Stromal cell of bone marrow (primary cell): ENCODE measurements at regions not wholly inside any gene's neighbourhood (a gene's known extent, or its start where the extent isn't known, plus 50 kb on each side); places are given as distances from the start of the nearest gene placed in this dataset.
"Not testable (repeated sequence)": the region's sequence is repeated elsewhere in the genome, so short reads cannot be mapped to it uniquely, and the experiment has no call there.

Experiments used
- DNase-seq: peaks from one replicate; pipeline ENCODE4 v3.0.0-alpha.2; 2012; ENCODE audit warnings: low read depth

DNA sequence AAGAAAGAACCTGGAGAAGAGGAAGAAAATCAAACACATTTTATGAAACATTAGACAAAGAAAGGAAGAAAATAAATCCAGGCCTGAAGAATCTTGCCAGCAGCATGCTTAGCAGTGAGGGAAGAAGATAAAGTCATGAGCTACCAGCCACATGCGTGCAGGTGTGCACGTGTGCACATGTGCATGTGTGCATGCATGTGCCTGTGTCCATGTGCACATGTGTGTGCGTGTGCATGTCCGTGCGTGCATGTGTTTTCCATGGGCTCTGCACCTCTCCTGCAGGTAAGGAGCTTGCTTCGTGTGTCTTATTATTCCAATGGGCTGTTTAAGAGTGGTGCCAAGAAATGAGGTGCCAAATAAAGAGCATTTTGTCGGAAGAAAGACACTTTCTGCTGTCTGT lies 322.2 kb downstream of the FGFR2 start:
- DNase-seq, result no peak

DNA sequence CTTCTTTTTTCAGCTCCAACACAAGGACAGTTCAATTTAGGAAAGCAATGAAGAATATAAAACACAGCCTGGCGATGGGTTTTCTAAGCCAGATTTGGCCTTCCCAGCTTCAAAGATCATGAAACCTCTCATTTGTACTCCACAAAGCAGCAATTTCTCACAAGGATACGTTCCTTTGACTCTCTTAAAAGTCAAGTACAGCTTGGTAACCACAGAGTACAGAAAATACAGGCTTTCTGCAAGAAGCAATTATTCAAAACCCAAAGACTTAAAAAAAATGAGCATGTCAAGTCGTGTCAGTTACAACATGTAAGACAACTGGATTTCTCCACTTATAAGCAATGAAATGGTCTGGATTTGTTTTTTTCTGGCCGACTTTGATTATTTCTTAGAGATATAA lies 321.4 kb downstream of the FGFR2 start:
- DNase-seq, result no peak

DNA sequence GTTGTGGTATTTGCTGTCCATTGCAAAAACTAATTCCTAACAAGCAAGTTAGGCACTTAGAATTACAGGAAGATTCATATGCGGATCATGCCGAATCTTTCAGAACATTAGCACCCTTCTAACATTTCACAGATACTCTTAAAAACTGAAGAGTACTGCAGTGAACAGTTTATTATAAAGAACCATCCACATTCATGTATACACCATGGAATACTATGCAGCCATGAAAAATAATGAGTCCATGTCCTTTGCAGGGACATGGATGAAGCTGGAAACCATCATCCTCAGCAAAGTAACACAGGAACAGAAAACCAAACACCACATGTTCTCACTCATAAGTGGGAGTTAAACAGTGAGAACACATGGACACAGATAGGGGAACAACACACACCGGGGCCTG lies 319.9 kb downstream of the FGFR2 start:
- not testable (repeated sequence) for DNase-seq

DNA sequence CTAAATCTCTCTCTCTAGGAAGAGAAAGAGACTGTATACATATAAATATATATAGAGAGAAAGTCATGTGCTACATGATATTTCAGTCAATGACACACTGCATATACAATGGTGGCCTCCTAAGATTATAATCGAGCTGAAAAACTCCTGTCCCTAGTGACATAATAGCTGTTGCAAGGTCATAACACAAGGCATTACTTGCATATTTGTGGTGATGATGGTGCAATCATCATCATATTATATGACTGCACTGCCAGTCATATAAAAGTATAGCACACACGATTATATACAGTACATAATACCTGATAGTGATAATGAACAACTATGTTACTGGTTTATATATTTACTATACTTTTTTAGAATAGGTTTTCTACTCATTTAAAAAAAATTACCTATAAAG lies 316.7 kb downstream of the FGFR2 start:
- DNase-seq, result peak; percentile 6

DNA sequence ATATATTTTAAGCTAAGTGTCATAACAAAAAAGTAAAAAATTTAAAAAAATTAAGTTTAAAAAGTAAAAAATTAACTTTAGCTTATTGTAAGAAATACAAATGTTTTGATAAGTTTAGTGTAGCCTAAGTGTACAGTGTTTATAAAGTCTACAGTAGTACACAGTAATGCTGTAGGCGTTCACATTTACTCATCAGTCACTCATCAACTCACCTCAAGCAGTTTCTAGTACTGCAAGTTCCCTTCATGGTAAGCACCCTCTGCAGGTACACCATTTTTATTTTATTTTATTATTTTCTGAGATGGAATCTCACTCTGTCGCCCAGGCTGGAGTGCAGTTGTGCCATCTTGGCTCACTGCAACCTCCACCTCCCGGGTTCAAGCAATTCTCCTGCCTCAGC lies 316.0 kb downstream of the FGFR2 start:
- DNase-seq, result no peak

DNA sequence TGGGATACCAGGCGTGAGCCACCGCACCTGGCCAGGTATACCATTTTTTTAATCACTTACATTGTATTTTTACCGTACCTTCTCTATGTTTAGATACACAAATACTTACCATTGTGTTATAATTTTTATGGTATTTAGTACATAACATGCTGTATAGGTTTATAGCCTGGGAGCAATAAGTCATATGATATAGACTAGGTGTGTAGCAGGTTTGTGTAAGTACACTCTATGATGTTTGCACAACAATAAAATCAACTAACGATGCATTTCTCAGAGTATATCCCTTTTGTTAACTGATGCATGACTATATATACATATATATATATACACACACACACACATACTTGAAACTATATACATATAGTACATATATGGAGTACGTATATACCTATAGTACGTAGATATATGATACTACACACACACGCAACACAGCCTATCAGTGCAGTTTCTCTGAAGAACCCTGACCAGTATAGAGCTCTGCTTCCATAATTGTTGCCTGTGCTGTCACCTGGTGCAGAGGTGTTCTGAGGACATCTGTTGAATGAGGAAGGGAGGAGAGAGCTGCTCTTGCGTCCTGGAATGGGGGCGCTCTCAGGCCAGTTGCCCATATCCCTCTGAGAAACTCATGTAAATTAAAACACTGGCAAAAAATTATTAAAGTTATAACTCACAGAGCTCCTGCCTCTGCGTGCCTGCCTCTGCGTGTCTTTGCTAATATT lies 315.3 kb downstream of the FGFR2 start:
- DNase-seq, result no peak

DNA sequence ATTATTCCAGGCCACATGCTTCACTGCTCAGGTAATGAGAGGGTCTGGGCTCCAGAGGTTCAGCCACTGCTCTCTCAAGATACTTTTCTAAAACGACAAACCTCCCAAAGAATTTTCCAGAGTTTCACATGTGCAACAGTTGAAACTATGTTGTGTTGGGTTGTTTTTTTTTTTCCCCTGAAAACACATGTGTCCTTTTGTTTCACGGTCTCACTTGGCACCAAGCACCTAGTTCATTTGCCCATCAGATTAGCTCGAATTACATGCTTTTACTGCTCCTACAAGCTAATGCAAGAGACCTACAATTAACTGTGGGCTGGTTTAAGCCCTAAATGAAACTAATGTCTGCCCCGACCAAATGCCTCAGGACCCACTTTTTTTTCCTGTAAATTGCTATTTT lies 313.3 kb downstream of the FGFR2 start:
- DNase-seq, result no peak

DNA sequence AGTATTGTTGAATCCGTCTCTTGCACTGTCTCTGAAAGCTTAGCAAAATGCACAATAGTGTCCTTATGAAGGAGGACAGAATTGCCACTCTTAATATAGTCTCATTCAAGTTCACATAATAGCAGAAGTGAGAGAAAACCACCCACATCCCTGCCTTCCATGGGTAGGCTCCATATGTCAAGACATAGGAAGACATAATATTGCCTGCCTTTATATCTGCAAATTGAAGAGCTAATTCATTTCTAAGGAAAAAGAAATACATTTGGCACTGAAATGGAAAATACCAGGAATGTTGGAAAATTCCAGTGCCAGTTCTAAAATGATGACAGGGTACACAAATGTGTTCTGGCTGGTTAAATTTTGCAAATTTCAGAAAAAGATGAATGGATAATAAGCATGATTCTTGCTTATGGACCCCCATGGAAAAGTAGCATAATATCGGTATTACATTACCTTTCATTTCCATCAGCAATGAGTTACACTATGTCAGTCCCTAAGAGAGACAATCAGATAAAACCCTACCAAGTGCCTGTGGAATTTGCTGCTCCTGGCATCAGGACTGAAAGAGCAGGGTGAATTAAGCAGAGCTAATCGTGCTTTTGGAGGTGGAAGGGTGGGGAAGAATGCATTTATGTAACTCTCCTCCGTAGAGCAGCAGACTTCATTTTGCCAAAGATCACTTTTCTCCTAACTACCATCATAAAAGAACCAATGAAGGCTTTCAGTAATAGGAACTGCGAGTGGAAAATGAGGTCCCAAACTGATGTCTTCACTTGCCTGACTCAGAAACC lies 312.6 kb downstream of the FGFR2 start:
- DNase-seq, result no peak

DNA sequence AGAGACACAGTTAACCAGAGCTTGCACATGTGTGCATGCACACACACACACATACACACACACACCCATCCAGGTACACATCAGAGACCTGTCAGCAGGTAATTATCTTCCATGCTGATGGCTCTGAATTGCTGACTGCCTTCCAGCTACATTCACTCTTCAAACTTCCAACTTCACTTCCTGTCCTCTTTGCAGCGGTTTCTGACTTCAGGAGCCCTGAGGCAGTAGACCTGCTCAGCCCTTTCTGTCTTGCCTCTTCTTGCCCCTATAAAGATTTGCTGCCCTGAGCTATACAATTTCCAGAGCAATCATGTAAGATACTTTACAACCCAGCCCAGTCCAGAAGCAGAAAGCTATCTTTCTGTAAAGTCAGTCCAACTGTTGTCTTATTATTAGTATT lies 310.2 kb downstream of the FGFR2 start:
- DNase-seq, result no peak

DNA sequence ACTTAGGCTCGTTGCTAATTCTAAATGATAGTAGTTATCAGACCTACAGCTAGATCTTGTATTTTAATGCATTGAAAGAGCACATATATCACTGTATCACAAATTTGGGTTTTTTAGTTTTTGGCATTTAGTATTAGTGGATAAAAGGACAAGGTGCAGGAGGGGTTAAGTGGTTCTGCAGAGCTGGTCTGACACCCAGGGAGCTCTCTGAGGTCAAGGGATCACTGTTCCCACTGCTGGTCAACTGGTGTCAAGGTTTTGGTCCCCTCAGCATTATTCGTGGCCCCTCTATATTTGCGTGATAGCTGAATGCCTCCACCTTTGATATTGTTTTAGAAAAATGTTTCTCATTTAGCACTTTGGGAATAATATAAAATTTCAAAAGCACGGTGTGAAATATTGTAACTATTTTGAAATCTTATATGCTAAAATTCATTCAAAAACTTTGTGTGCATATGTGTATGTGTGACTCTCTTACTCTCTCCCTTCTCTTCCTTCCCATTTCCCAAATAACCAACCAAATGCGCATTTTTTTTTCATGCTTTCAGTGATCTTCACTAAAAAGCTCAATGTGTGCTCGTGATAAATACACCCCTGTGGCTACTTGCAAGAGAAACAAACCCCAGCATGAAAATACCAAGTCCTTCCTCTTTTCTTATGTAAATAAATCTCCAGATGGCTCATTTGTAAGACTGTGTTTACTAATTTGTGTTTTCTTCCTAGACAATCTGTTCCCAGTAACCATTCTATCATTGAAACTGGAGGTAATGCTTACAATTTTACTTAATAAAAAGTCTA lies 309.2 kb downstream of the FGFR2 start:
- no peak for DNase-seq

DNA sequence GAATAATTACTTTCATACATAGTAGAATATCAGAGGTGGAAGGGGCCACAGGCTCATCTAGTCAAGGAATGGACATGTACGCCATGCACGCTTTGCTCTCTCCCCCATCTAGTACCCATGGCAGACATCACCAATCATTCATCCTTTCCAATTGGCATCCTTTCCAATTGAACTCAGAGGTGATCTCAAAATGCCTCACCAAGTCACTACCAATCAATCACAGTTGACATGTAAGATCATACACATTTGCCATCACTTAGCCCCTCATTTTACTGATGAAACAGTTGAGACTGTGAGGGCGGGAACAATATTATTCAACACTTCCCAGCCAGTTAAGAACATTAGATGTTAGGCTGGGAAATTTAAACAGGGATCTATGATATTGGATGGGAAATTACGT lies 308.4 kb downstream of the FGFR2 start:
- DNase-seq, result no peak

DNA sequence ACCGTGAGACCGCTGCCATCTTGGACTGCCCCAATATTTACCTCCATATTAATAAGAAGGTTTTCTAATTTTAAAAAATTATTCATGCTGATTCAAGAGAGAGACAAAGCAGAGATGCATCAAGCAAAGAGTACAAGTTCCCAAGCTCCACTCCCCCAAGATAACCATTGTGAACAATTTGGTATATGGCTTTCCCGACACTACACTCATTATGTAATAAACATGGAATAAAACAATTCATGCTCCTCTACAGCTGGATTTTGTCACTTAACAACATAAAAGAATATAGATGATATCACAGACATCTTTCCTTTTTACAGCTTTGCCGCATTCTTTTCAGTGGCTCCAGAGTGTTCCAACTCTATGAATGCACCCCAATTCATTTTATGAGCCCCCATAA lies 307.6 kb downstream of the FGFR2 start:
- DNase-seq, result no peak

DNA sequence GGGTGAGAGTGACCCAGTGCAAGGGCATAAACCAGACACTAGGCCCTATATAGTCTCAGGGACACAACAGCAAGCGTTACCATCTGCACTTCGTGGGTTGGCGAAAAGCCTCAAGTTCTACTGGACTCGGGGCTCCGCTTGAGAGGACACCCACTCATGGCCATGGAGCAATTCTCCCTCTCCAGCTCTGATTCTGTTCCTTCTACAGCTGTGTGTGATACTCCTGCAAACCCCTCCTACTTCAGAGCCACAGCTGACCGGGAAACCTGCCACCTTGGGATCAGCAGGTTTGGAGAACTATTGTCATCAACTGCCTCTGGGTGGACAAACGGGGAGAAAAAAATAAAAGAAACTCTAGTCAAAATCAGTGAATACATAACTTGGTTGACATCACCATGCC lies 306.9 kb downstream of the FGFR2 start:
- DNase-seq, result no peak

DNA sequence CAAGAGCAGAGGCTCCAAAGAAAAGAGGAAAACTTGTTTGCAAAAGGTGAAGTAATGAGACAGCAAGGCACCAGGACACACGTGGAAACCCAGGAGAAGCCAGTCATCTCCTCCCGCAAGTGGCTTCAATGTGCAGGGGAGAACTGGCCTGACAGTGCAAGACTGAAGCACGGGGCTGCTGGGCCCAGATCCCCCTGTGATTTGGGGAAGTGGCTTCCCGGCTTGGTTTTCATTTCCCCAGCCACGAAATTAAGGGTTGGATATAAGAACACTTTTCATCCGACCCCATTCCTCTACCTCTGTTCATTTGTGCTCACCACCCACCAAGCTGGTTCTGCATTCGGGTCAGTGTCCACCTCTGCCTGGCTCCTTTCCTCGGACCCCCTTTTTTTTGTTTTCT lies 306.4 kb downstream of the FGFR2 start:
- DNase-seq, result no peak

DNA sequence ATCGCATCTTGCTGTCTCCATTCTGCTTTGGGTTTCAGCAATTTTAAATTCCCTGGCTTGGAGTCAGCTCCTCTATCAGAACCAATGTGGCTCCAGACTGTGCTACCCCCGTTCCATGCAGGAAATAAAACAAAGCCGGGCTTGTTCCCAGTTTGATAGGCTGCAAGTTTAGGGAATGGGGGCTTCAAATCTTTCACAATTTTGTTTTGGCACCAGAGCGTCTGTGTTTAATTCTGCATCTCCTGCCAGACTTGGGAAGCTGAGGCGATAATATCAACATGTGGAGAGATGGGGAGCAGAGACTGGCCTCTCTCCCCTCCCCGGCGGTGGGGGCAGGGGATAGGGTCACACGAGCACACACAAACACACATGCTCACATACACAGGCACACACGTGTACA lies 305.9 kb downstream of the FGFR2 start:
- no peak for DNase-seq

DNA sequence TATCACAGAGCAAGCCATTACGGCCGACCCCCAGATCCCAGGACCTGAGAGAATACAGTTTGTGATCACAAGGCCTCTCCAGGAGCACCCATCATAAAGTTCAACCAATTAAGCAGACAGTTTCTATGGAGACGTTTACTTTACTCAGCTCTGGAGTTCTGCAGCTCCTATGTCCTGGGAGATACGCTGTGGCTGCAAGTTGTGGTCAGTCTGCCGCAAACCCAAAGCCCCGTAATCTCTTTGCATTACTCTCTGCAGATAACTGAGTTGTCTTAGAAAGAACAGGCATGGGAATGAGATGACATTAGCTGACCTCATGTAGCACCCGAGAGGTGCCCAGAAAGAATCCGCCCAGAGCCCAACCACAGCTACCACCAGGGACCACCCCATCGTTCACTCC lies 305.1 kb downstream of the FGFR2 start:
- DNase-seq, result no peak

DNA sequence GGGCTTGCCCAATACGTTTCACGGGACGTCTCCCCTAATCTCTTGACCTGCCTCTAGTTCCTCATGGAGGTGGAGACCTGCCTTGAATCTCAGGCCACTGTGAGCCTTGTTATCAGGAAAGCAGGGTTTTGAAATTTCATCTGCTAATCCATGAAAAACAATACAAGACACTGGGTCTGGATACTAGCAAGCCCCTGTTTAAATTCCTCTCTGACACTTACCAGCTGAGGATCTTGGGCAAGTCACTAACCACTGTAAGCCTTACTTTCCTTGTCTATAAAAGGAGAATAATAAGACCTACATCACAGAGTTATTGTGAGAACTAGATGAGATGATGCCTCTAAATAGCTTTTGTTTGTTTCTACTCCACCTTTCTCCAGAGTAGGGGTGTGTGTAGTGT lies 303.6 kb downstream of the FGFR2 start:
- no peak for DNase-seq

DNA sequence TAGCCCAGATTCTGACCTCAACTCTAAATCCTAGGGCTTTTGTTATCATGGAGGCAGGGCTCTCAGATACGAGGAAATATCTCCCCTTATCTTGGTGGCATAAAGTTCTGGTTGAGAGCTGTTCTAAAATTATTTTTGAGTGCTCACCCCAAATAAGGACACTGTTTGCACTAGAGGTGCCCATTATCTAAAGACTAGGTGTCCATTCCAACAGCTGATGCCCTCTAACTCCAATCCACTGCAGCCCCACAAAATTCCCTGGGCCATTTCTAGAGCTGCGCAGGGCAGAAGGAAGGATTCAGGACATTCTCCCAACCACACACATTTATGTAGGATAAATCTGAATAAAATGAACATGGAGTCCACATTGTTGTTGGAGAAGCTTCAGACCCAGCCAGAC lies 301.9 kb downstream of the FGFR2 start:
- DNase-seq, result no peak

DNA sequence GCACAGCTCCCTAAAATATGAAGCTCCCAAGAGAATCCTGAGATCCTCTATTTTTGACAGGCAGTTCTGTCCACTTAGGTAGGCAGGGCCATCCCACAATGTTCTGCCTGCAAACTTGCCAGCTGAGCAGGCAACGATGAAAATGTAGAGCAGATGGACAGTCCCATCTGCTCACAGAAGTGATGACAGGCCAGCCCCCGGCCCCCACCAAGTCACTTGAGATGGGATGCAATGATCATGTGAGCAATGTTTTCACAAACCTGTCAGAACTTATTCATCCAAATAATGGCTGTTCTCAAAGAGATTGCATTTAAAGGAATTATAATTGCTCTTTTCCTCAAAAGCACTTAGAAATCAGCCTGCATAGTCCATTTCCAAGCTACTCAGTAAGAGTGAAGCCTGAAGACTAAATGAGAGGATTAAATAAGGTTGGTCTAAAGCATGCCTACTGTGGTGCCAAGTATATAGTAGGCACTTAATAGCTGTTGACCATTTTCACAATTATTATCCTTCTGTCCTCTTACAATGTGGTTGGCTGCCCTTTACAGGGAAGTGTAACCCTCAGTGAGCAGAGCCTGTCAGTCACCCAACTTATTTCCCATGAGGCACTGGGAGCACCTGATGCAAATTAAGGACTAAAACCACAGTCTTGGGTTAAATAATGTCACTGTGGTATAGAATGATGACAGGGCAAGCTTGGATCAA lies 301.2 kb downstream of the FGFR2 start:
- no peak for DNase-seq

DNA sequence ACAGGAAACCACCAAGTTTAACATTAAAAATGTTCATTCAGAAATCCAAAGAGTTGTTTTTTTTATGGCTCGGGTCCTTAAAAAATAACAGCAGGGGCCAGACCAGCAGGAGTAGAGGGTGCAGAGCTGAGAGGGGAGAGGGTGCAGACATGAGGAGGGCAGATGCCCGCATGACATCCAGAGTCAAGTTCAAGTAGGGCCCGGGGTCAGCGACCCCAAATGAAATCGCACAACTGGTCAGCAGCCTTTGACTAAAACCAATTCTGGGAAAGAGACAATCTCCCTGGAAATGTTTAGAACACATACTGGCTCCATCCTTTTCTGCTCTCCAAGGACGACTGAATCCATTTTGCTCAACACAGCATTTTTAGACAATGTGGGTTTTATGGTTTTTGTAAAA lies 297.5 kb downstream of the FGFR2 start:
- DNase-seq, result no peak

DNA sequence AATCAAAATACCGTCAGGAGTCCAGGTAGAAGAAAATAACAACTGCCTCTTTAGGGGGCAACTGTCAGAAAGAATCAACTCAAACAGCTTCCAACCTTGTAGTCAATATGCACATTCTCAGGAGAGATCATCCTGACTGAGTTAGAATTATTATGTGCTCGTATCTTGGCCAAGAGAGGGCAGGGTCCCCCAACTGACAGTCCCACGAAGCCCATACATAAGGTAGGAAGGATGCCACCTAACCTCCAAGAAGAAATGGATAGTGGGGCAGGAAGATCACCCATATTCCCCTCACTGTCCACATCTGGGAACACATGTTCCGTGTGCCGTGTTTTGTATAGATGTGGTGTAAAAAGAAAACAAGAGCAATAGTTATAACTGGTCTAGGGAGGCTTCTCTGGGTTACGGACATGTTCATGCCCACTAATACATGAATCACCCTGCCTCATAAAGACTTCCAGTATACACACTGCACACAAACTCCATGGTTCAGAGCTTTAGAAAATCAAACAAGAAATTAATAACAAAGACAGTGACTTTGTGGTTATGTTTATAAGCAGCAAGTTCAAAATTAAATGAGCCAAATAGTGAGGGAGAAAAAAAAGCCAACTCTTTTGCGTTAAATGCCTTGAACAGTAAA lies 295.6 kb downstream of the FGFR2 start:
- DNase-seq, result no peak
